Activated CD4-positive, alpha-beta T cell treated with anti-CD3 and anti-CD28 coated beads for 48 hours (primary cell): ENCODE measurements at regions not wholly inside any gene's neighbourhood (a gene's known extent, or its start where the extent isn't known, plus 50 kb on each side); places are given as distances from the start of the nearest gene placed in this dataset.

Source experiments
- DNase-seq: peaks from one replicate; pipeline ENCODE4 v3.0.0-alpha.2; 2020

- no peak for DNase-seq
These were observed 233.7 kb downstream of the IBTK start for GRCh38 chr6:82013561-82014530.

GRCh38 chr6:82006027-82006738 is 241.4 kb downstream of the IBTK start:
- DNase-seq: peak; percentile 11

- DNase-seq: no peak
These were observed 247.0 kb downstream of the IBTK start for GRCh38 chr6:82000551-82000950.

- DNase-seq: no peak
These were observed 247.3 kb upstream of the TENT5A start for GRCh38 chr6:81999826-82000225.

GRCh38 chr6:81999270-81999669 is 246.8 kb upstream of the TENT5A start:
- no peak for DNase-seq

- DNase-seq: no peak
These were observed 246.0 kb upstream of the TENT5A start for GRCh38 chr6:81998432-81998831.

- no peak for DNase-seq
These were observed 244.8 kb upstream of the TENT5A start for GRCh38 chr6:81997090-81997926.

- no peak for DNase-seq
These were observed 243.9 kb upstream of the TENT5A start for GRCh38 chr6:81996414-81996813.

- DNase-seq: no peak
These were observed 243.2 kb upstream of the TENT5A start for GRCh38 chr6:81995548-81996289.

- DNase-seq: no peak
These were observed 236.4 kb upstream of the TENT5A start for GRCh38 chr6:81988871-81989270.

- DNase-seq: no peak
These were observed 236.0 kb upstream of the TENT5A start for GRCh38 chr6:81988446-81988845.

GRCh38 chr6:81987293-81987692 is 234.8 kb upstream of the TENT5A start:
- no peak for DNase-seq

- no peak for DNase-seq
These were observed 232.7 kb upstream of the TENT5A start for GRCh38 chr6:81985191-81985590.

- no peak for DNase-seq
These were observed 232.1 kb upstream of the TENT5A start for GRCh38 chr6:81984599-81984998.

GRCh38 chr6:81981812-81982211 is 229.3 kb upstream of the TENT5A start:
- no peak for DNase-seq

GRCh38 chr6:81979767-81980166 is 227.3 kb upstream of the TENT5A start:
- no peak for DNase-seq

GRCh38 chr6:81979329-81979728 is 226.8 kb upstream of the TENT5A start:
- no peak for DNase-seq

GRCh38 chr6:81978230-81978629 is 225.7 kb upstream of the TENT5A start:
- DNase-seq: no peak

GRCh38 chr6:81977486-81977885 is 225.0 kb upstream of the TENT5A start:
- DNase-seq: no peak

GRCh38 chr6:81969814-81970213 is 217.3 kb upstream of the TENT5A start:
- no peak for DNase-seq

- no peak for DNase-seq
These were observed 216.5 kb upstream of the TENT5A start for GRCh38 chr6:81969011-81969410.

GRCh38 chr6:81966968-81967367 is 214.5 kb upstream of the TENT5A start:
- no peak for DNase-seq
